ENCODE measurements at regions not wholly inside any gene's neighbourhood (a gene's known extent, or its start where the extent isn't known, plus 50 kb on each side); places are given as distances from the start of the nearest gene placed in this dataset.

GRCh38 chr5:67343835-67344234, 147.2 kb upstream of the CD180 start:
- TF ChIP-seq CTCF (conservative IDR thresholded peaks at IDR 0.05) = no peak
- Histone ChIP-seq H4K91ac (ENCODE audit: insufficient read length, low read depth, low read length) (no peak overlapping the region), H3K27me3 (ENCODE audit: insufficient read depth, low read length) (no peaks in the 10 kb centered on the region), H3K23ac (ENCODE audit: insufficient read length, low read depth, low read length) (no peak overlapping the region), H3K9me3 (ENCODE audit: control insufficient read depth, low read depth, low read length) (peaks cover 6% of the 10 kb centered on the region), H3K79me1 (ENCODE audit: insufficient read depth, low read depth, low read length, poor library complexity, severe bottlenecking) (no peaks in the 10 kb centered on the region), H2BK15ac (ENCODE audit: low read depth, low read length) (no peak overlapping the region), H3K14ac (ENCODE audit: insufficient read depth, low read length) (no peak overlapping the region), H3K27ac (ENCODE audit: insufficient read length, low read depth, low read length) (no peak overlapping the region), H3K4me2 (ENCODE audit: insufficient read depth, insufficient read length, low read length) (no peak overlapping the region), H4K5ac (ENCODE audit: insufficient read length, low read depth, low read length) (no peak overlapping the region), H2AK5ac (ENCODE audit: insufficient read length, low read length) (no peak overlapping the region), H3K56ac (ENCODE audit: insufficient read length, low read depth, low read length) (no peak overlapping the region), H3T11ph (ENCODE audit: low read length) (no peak overlapping the region), H4K8ac (replicated peaks; ENCODE audit: insufficient read length, low read depth, low read length) (no peak overlapping the region), H2BK120ac (ENCODE audit: low read depth, low read length, poor library complexity, severe bottlenecking) (no peak overlapping the region), H3K4ac (ENCODE audit: low read depth, low read length) (no peak overlapping the region), H2BK5ac (ENCODE audit: insufficient read length, low read length) (no peak overlapping the region), H2BK12ac (ENCODE audit: insufficient read length, low read depth, low read length) (no peak overlapping the region), H3K23me2 (ENCODE audit: insufficient read length, low read depth, low read length, poor library complexity, severe bottlenecking) (no peaks in the 10 kb centered on the region), H3K9ac (ENCODE audit: extremely low read depth, insufficient read length, low read length) (no peak overlapping the region), H3K79me2 (ENCODE audit: insufficient read depth, low read length) (no peaks in the 10 kb centered on the region), H3K4me1 (ENCODE audit: insufficient read depth, low read length) (no peaks in the 10 kb centered on the region), H2BK20ac (ENCODE audit: low read depth, low read length, poor library complexity, severe bottlenecking) (no peak overlapping the region), H4K20me1 (ENCODE audit: control insufficient read depth, insufficient read depth, insufficient read length) (no peaks in the 10 kb centered on the region), H3K18ac (ENCODE audit: insufficient read length, low read depth, low read length) (no peak overlapping the region), H2AFZ (ENCODE audit: low read length) (no peak overlapping the region)
- no peak for DNase-seq
- H3K4me3 Mint-ChIP-seq = no peak overlapping the region
- peaks cover 29 to 35% of the 10 kb centered on the region in 2 experiments for H3K4me1 Mint-ChIP-seq
- H3K27me3 Mint-ChIP-seq (ENCODE audit: low read depth) = no peaks in the 10 kb centered on the region; the same call in 1 of the 2 replicates
- no CpG with 5 or more reads among the region's 5 CpGs for WGBS (ENCODE audit: extremely low coverage, insufficient read length, low lambda C conversion rate)
- H3K27ac Mint-ChIP-seq = no peak overlapping the region; a peak in 1 of 7 replicates
- peaks cover 2 to 26% (median 15%) of the 10 kb centered on the region in 3 experiments; a peak in 5 of 7 replicates for H3K36me3 Mint-ChIP-seq (ENCODE audit: insufficient read depth in 1 of 3, low read depth in 3 of 3)
- H3K9me3 Mint-ChIP-seq = peaks cover 14 to 22% of the 10 kb centered on the region in 2 experiments
